GM18517 (cell line): ENCODE measurements at regions not wholly inside any gene's neighbourhood (a gene's known extent, or its start where the extent isn't known, plus 50 kb on each side); places are given as distances from the start of the nearest gene placed in this dataset.
A peak's percentile ranks its signal among the peaks of the same experiment; 100 is the strongest.

ENCODE experiments used
- ATAC-seq: cut with Tn5 transposase; IDR thresholded peaks from one replicate; pipeline ENCODE4 v1.9.1; 2021; ENCODE audit warnings: mild to moderate bottlenecking, moderate library complexity; ENCODE audit not compliant: unreplicated experiment

DNA sequence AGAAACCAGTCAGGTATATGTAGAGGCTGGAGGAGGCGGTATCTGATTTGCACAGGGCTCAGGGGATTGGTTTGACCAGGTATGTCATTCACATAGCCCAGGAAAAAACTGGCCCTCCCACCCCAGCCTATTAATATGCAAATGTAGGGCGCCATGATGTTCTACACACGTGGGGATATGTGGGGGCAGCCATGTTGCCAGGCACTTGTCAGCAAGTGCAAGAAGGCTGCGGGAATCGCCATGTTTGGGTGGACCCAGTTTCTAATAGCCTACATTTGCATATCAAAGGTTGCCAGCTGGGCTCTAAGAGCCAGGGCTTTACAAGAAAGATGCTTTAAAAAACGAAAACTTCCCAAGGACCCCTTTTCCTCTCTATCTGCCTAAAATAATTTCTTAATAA is 335.1 kb downstream of the SMARCA1 start:
- no peak for ATAC-seq

DNA sequence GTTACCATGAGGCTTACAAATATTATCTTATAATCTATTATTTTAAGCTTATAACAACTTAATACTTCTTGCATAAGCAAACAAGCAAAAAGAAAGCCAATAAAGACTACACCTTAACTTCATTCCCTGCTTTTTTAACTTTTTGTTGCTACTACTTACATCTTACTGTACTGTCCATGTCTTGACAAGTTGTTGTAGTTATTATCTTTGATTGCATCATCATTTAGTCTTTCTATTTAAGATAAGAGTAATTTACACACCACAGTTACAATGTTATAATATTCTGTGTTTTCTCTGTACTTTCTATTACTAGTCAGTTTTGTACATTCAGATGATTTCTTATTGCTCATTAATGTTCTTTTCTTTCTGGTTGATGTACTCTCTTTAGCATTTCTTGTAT is 346.6 kb downstream of the SMARCA1 start:
- ATAC-seq: no peak

DNA sequence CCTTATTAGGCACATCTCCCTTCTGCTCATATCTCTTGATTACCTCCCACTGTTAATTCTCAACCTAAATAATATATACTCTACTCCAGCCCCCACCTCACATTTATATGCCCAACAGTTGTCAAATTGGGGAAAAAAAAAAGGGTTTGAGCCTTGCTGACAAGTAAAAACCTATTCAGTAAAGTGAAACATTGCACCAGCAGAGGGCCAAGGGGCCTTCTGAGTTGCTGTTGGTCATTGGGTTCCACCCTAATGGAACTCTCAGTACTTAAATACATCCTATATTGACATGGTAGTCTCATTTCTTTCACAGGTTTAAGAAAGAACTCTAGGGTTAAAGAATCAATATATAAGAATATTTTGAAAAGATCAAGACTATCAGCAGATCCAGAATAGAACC is 362.2 kb downstream of the SMARCA1 start:
- ATAC-seq: no peak

DNA sequence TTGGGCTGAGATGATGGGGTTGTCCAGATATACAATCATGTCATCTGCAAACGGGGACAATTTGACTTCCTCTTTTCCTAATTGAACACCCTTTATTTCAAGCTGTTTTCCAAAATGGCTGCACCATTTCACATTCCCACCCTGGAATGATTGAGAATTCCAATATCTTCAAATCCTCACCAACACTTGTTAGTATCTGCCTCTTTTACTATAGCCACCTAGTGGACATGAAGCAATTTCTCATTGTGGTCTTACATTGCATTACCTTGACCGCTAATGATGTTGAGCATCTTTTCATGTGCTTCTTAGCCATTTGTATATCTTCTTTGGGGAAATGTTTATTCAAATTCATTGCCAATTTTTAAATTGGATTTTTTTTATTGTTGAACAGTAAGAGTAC is 364.8 kb downstream of the SMARCA1 start:
- no peak for ATAC-seq

DNA sequence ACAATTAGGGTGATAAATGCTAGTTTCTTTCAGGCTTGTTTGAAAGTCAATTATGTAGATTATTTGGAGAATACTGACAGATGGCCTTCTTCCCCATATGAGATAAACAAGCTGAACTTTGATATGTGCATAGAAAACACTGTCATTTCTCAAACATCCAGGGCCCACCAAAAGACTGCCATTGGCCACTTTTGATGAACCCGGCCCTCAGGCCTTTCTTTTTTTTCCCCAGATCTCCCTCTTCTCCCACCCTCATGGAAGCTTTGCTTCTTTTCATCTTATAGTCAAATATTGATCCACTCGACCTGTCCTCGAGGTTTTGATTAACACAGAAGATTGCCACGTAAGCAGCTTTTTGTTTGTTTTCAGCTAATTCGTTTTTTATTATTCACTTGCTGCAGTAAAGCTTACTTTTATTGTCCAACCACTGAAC is 377.4 kb downstream of the SMARCA1 start:
- no peak for ATAC-seq

DNA sequence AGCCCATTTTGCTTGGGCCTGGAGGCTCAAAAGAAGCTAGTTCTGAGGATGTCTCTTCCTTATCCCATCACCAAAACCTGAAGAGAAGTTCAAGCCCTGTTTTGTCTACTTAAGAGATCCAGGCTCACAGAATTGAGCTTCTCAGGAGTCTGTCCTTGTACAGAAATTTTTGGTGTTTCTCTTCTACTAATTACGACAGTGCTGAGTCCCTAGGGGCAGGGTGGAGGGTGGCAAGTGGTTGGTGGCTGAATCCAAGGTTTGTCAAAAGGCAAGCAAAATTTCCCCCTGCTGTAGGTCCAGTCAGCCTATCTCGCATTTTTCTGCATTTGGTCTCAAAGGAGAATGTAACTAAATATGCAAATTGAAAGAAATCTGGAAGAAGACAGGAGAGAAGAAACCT is 377.9 kb downstream of the SMARCA1 start:
- no peak for ATAC-seq

- ATAC-seq: no peak
Measured at GRCh38 chrX:129144172-129145038, 378.9 kb downstream of the SMARCA1 start.

DNA sequence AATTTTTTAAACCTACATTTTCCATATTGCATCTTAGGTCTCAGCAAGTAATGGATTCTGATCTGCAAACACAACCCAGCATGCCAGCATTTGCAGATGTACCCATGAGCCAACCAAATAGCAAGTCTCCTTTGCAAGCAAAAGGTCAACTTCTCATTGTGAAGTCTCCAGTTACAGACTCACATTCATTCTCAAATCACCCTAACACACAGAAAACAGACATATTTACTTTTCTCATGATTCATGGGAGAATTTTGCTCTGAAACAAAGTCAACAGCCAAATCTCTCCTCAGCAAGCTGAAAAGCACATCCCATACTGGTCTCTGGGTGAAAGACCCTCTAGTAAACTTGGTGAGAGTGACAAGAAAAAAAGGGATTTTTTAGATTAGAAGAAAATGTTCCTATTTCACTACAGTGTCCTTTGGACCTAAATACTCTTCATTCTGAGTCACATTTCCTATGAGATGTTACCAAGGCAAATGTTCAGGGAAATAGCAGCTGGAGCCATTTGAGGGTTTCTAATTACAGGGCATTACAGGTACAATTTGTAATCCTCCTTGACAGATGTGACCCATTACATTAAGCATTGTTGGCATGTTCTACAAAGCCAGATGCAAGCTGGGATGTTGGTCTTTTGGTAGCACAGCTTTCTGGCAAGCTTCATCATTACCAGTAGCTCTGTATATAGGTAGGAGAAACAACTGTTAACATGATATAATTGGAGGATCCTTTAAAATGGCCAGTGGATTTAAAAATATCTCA is 383.3 kb downstream of the SMARCA1 start:
- no peak for ATAC-seq

DNA sequence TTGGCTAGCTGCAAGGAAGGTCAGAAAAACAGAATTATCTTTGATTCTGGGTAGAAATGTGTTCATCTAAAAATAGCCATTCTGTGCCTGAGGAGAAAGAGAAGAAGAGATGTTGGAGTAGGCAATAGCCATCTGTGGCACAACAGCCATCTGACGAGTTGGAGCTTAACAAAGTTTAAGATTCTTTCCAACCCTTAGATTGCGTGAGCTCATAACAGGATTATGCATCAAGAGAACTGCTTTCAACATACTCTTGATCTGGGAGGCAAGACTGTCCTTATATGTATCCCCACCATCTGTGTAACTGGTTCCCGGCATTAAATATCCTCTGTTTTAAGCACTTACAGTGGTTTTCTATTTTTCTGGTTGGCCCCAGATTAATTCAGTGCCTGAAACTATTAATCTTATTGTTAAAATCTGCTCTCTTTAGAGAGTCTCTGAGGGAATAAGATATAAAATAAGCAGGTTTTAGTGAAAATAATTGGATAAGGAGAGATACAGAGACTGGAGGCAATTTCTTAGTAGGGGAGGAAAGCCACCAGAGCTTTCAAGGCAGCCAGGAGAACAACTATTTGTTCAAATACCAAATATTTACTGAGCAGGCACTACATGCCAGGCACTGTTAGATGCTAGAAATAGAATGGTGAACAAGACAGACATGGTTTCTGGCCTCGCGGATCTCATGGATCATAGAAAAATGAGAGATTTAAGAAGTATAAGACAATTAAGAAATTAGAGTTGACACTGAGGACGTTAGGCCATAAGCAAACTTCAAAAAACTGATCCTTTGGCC is 398.0 kb downstream of the SMARCA1 start:
- ATAC-seq: no peak

DNA sequence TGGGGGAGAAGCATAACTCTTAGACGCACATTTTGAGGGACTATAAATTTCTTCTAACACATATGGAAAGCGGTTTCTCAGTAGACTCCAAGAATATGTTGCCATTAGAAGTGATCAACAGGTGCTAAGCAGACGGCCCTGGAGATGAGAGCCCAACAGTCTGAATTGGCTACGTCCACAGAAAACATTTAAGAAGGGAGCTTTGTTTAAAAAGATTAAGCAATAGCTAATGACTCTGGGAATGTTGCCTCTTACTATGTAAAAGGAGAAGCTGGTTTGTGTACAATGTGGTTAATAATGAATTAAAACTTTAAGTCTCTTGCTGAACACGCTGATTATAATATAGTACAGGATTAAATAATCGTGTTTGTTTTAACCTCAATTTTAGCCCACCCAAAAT is 399.5 kb downstream of the SMARCA1 start:
- ATAC-seq: no peak

- ATAC-seq: no peak
Measured at GRCh38 chrX:129116676-129117470, 406.4 kb downstream of the SMARCA1 start.

DNA sequence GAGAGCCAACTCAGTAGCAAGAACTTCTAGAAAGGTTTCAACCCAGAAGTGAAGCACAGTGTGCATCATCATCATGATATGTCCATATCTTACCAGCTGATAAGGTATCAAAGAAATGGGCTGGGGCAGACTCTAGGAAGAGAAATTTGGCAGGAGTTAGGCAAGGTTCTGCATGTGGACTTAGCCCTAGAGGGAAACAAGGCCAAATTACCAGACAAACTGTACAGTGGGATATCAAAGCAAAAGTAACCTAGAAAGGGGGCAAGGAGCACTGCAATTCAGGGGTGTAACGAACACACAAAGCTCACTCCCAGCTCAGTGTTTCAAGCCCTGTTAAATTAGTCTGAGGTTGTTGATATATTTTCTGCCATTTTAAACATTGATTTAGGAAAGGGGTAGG is 407.4 kb downstream of the SMARCA1 start:
- ATAC-seq: no peak

DNA sequence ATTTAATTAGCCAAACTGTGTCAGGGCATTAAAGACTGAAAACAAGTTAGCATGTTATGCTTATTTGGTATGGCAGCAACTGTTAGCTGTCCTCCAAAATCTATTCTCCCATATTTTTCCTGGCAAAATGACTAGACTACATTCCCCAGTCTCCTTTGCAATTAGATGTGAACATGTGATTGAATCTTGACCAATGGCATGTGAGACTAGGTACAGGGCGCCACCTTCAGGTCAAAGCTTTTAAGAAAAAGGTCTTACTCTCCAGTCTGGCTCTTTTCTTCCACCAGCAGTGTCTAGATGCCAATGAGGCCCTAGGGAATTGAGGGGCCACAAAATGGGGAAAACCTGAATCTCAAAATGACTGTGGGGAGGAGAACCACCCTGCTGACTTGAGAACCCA is 408.2 kb downstream of the SMARCA1 start:
- ATAC-seq: peak; percentile 81

GRCh38 chrX:129111081-129111798 is 412.1 kb downstream of the SMARCA1 start:
- no peak for ATAC-seq

DNA sequence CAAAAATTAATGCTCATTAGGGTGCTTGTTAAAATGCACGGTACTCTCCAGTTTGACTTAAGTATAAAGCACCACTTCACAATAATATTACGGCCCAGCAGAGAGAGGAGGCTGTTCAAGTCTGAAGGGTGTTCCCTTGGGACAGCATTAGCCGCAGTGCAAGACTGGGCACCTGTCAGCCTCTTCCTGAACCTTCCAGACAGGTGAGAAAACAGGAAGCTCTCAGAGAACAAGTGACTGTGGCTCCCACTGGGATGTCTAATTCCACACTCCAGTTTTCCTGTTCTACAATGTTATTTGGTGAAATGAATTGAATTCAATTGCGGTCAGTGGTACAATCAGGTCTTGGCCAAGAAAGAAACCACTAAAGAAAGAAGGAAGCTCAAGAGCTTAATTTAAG is 414.4 kb downstream of the SMARCA1 start:
- no peak for ATAC-seq

DNA sequence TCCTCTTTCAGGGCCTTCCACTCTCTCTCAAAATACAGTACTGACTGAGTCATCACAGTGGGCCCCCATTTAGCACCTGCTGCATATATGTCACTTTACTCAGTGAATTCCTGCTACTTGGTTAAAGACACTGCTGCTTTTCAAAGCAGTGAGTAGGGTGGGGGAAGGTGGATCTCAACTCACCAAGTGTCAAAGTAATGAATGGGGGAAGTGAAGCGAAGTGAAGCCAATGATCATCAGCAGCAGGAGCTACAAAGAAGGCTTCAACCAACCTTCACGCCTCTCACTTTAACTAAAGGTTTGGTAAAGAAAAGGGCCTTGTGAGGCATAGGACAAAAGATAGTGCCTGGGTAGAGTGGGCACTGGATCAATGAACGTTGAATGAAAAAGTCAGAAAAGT is 424.1 kb downstream of the SMARCA1 start:
- ATAC-seq: no peak

DNA sequence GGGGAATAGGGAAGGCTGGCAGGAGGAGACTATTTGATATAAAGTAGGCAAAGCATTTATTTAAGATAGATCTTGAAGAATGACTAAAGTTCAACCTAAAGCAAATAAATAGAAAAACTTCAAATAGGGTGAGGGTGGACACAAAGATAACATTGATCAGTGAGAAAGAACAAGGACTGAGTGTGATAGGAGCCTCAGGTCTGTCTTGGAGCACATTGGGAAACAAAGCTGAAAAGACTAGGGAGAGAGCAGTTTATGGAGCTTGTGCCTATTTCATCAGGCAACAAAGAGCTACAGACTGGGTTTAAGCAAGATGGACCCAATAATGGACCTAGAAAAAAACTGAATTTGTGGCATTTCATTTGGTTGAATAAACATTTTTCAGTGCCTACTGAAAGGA is 425.6 kb downstream of the SMARCA1 start:
- no peak for ATAC-seq

- no peak for ATAC-seq
Measured at GRCh38 chrX:129093706-129094105, 429.6 kb downstream of the SMARCA1 start.

DNA sequence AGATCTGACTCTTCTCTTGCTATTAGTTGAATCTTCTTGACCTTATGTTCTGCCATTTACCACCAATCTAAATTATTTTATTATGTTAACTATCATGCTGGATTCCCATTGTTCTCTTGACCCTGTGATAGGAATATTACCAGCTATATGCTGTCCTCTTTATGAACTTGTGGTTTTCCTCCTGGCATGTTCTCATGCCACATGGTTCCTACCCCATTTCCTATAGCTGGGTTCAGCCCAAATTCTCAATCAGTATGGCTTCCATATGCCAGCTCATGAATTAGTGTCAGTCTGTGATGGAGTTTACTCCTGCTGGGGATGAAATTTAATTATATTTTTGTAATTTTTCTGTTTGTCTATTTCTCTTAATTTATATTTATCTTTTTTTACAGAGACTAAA is 430.5 kb downstream of the SMARCA1 start:
- no peak for ATAC-seq

GRCh38 chrX:129092242-129092641 is 431.0 kb downstream of the SMARCA1 start:
- no peak for ATAC-seq
